GM18870 (cell line): ENCODE measurements at regions not wholly inside any gene's neighbourhood (a gene's known extent, or its start where the extent isn't known, plus 50 kb on each side); places are given as distances from the start of the nearest gene placed in this dataset.
"Not testable (repeated sequence)": the region's sequence is repeated elsewhere in the genome, so short reads cannot be mapped to it uniquely, and the experiment has no call there.

Experiments used
- ATAC-seq: cut with Tn5 transposase; IDR thresholded peaks from one replicate; pipeline ENCODE4 v1.9.1; 2021; ENCODE audit warnings: moderate library complexity; ENCODE audit not compliant: unreplicated experiment

DNA sequence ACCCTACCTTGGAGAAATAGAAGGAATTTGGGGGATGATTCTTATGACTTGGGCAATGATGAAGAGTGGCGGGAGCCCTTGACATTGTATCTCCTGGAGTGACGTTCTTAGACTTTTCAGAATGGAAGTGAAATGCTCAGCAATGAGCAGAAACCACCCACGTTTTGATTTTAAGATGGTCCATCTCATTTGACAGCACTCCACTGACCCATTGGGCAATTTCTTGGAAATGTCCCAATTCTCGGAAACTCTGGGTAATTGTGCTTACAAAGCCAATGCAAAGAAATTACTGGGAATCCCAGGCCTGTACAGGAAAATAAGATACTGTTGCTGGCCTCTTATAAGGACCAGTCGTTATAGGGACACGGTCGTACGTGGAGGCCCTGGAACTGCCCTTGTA, 170.0 kb upstream of the COPS8 start:
- ATAC-seq: no peak

DNA sequence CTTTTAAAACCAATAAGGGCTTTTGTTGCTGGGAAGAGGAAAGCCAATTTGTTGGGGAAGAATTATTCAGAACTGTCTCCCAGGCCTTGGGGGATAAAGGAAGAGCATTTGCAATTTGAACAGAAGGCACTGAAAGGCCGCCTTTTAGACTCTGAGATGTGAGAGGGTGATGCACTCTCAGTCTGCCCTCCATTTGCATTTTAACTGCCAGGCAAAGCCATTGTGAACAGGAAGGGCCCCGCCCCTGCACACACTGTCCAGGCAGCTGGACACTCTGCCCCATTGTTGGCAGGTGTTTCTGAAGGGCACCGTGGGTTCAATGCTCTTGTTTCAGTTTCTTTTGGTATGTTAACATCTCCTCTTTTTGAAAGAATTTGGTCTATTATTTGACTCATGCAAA, 169.5 kb upstream of the COPS8 start:
- no peak for ATAC-seq

DNA sequence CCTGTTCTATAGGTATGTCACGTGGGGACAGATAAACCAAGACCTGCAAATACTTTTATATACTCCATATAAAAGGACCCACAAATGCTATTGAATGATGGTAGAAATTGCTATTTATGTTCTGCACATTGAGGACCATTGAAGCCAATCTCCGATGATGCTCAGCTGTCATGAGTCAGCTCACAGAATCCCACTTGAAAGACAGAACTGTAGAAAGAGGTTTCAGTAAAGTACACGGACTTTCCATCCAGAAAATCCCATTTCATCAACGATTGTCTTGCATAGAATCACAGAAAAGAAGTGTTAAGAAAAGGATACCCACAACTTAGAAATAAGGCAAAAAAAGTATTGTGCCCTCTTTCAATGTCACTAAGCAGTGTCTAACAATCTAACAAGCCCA, 169.0 kb upstream of the COPS8 start:
- no peak for ATAC-seq

DNA sequence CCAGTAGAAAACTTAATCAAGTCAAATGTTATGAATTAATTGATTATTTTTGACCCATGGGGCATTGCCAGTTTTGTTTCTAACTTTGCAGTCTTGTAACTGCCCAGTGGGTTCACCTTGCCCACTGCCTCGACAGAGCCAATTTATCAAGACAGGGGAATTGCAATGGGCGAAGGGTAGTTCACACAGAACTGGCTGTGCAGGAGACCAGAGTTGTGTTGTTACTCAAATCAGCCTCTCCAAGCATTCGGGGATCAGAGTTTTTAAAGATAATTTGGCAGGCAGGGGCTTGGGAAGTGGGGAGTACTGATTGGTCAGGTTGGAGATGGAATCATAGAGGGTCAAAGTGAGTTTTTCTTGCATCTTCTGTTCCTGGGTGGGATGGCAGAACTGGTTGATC, 168.5 kb upstream of the COPS8 start:
- no peak for ATAC-seq

DNA sequence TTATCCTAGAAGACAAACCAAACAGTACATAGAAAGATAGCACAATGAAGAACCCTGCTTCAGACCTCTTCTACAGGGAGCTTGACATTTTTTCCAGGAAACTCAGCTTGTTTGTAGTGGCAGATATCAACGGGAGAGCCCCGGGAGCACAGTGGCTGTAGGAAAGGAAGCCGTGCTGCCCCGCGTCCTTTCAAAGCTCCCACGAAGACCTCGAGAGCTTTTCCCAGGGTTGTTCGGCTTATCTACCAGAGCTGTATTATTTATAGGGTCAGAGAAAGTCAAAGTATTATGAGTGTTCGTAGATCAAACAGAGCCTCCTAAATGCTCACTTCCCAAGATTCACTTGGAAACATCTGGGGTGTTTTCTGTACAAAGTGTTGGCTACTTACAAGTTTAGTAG, 167.1 kb upstream of the COPS8 start:
- ATAC-seq: no peak

DNA sequence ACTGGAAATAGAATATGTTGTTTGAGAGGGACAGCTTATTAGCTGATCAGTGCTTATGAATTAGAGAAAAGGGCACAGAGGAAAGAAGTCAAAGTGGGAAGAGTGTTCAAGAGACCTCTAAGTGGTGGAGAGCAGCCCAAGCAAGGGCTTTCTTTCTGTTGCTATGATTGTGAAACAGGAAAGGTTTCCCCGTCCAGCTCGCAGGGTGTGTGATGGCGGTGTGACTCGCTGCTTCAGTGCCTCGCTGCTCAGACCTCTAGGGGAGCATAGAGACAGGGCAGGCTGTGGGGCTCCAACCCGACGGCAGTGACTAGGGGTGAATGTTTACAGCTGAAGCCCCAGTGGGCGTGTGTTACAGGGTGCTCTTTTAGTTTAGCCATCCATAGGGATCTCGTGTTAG, 166.5 kb upstream of the COPS8 start:
- no peak for ATAC-seq

DNA sequence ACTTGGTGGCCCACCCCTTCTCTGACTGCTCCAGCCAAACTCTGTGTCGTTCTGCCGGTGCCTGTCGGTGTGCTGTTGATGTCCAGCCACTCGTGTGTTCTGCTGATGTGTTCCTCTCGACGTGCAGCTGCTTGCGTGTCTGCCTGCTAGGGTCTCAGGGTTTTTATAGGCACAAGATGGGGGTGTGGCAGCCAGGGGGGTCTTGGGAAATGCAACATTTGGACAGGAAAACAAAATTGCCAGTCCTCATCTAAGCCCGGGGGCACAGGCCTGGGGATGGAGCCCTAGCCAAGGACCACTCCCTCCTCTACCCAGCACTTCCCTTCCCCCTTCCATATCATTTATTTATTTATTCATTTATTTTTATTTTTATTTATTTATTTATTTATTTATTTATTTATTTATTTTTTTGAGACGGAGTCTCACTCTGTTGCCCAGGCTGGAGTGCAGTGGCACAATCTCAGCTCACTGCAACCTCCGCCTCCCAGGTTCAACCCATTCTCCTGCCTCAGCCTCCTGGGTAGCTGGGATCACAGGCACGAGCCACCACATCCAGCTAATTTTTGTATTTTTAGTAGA, 165.8 kb upstream of the COPS8 start:
- not testable (repeated sequence) for ATAC-seq

DNA sequence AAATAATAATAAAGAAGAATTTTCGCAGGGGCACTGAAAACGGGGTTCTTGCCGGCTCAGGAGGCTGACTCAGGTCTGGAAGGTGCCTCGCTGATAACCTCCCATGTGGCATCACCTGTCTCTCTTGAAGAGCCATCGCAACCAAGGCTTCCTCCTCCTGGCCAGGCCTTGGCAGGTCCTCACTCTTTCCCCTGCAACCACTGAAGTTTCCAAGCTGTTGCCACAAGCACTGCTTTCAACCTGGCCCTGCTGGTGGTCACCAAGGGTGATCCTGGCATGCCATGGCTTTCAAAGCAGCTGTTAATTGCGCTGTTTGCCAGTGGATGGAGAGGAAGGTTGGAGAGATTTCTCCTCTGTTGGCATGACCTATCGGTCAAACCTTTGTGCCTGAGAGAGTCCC, 163.6 kb upstream of the COPS8 start:
- no peak for ATAC-seq

DNA sequence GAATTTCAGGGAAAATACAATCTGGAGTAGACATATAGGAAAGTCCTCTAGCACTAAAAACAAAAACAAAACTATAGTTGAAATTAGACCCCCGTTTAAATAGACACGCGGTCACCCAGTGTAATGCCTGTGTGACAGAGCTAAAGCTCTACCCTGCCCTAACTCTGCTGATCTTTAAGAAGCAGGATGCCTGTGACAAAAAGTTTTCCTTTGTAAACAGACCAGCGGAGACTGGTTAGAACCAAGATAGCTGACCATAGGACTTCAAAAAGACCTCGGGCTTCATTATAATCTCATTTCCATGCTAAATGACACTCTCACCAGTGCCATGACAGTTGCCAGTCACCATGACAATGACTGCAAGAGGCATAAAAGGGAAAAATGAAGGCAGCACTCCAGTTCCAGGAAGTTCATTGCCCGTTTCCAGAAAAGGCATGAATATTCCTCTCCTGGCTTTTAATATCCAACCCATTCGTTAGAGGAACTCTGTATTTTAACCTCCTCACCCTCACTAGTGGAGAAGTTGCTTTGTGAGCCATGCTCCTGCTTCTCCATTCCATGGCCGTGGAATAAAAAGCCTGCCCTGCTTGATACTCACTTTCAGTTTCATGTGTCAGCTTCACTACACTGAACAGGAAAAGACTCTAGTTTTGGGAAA, 157.2 kb upstream of the COPS8 start:
- no peak for ATAC-seq

DNA sequence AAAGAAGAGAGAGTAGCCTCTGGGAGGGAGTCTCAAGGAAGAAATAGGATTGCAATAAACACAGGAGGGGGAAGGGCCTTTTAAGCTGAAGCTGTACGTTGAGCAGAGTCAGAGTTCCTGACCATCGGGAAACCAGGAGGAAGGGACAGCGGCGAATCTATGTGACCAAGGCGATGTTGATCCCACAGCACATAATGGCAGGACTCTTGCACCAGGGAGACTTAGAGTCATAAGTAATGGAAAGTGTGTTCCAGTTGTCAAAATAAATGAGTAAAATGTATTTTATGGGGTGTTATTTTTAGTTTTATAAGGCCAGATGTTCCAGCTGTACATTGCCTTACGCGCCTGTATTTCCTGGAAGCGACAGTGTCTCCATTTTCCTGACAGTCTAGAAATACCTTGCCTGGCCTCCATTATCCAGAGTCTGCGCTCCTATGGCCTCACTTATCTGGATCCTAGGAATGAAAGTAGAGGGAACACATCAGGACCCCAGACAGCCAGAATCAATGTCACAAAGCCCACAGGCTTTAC, 152.8 kb upstream of the COPS8 start:
- no peak for ATAC-seq

DNA sequence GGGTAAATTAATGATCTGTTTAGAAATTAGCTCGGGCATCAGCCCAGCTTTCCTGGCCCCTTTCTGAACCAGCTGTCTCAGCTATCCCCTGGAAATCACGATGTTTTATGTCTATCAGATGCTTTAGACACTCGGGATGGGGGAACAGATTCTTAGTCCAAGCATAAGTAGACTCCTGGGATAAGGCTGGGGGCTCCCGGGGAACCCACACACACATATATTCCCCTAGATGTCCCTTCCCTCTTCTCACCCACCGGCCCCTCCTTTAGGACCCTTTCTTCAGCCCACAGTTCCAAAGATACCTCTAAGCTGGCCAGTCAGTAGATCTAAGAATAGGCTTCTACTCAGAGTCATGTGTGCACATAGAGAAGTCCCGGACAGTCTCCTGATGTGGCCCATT, 151.5 kb upstream of the COPS8 start:
- ATAC-seq: no peak

DNA sequence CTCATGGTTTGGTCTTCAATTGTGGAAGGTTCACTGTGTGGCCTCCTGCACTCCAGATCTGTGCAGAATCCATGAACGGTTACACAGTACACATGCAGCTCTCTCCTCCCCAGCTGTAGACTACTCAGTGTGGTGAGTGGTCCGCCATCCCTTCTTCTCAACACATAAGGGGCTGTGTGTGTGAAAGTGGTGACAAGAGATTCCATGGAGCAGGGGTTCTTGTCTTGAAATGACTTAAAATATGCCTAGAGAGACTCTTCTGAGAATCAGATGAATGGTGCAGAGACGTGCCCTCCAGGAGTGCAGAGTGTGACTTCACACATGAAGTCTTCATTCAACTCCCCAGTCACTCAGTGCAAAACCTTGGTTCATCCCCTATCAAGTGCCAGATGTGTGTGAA, 151.0 kb upstream of the COPS8 start:
- no peak for ATAC-seq

DNA sequence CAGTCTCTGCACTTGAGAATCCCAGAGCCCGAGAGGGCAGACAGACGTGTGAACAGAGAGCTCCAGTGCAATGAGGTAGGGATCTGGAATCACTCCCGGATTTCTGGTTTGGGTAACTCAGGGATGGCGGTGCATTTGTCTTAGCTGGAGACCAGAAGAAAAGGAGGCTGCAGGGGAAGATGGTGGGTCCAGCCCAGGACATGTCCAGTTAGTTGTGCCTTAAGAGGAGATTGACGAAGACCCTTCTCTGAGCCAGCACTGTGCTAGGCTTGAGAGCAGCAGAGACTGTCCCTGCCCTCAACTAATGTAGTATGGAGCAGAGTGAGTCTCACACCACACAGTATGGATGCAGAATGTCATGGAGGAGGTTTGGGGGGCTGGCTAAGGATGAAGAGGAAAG, 150.6 kb upstream of the COPS8 start:
- ATAC-seq: no peak

DNA sequence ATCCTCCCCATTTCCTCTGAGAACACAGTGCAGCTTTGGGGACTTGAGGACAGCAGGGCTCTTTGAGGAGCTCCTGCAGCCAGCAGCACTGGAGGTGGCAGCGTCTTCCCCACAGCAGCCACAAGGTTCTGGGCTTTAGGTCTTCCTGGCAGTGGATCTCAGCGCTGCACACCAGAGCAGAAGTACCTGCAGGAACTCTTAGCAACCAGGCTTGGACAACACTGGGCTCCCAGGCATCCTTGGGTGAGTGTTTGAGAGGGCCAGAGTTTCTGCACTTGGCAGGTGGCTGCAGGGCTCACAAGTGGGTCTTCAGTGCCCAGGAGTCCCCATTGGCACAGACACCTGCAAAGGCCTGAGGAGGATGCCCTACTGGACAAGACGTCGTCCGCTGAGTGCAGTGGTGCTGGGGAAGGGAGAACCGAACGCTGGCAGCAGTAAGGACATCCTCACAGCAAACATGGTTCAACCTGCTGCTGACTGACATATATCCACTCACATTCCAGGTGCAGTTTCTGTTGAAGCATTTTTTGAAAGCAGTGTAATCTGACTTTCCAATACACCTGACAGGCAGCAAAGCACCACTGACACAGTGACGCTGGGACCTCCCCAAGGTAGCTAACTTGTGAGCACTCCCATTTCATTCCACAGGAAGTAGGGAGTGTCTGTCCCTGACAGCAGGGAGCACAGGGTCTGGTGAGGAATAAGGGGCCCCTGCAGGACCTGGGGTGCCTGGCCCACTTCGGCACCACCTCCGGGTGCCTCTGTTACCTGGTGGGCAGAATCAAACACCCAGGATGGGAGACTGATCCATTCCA, 149.9 kb upstream of the COPS8 start:
- no peak for ATAC-seq

DNA sequence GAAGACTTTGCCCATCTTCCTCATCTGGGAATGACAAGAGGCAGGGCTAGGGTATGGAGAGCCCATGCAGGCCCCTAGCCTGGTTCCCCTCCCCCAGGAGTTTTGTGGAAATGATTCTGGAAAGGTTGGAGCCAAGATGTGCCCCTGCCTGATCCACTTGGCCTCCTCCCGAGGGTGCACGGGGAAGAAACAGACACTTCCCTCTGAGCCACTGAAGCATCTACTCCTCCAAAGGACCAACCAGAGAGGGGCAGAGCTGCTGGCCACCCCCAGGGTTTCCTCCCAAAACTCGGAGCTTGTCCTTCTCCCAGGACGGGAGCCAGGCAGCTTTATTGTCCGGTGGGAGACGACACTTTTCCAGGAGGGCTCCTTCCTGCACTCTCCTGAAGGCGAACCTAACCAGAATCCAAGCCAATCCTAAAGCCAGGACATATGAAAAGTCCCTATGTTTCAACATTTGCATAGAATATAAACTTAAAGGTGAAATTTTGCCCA, 149.2 kb upstream of the COPS8 start:
- ATAC-seq: no peak

DNA sequence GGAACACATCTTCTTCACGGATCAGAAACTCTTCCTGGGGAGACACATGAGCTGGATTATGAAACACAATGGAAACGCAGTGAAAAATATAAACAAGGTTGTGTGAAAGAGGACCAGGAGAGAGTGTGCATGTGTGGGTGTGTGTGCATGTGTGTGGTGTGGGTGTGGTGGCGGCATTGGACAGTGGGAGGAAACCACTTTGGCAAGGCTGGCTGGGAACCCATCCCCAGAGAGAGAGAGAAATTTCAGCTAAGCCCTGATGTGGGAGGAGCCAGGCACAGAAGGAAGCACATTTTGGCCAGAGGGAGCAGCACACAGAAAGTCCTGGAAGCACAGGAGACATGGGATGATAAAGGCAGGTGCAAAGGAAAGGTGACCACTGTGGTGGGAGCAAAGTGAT, 147.6 kb upstream of the COPS8 start:
- ATAC-seq: no peak

DNA sequence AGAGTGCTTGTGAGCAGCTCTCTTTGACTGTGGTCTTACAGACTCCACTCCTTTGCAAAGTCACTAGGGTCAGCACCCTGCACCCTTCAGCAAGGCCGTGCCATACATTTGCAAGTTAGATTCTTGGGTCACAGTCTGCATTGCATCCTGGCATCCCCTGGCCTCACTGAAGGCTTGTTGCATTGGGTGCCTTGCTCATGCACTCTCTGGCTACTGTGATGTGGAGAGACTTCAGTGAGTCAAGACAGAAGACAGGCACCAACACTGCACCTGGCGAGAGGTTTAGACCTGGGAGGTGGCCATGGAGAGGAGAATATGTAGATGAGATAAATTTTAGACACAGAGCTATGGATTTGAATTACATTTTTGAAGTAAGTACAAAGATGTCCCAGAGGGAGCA, 146.4 kb upstream of the COPS8 start:
- no peak for ATAC-seq

DNA sequence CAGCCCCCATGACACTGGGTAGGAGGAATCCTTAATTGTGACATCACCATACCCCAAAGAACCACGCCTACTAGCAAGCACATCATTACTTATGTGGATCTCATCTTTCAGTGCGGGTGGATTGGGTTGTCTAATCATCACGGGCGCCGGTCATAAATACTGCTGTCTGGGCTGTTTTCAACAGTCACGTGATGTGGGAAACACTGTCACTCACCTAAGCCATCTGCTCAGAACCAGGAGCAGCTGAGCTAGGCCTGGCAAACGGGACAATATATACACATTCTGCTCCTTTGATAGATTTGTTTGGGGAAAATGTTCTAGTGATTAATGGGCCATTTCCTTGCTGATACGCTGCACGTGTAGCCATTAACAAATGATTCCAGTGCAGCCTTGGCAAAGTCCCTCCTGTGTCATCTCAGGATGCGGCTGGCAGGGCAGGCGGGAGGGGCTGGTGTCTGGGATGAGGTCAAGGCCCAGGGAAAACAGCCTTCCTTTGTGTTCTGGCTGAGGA, 145.9 kb upstream of the COPS8 start:
- ATAC-seq: no peak

DNA sequence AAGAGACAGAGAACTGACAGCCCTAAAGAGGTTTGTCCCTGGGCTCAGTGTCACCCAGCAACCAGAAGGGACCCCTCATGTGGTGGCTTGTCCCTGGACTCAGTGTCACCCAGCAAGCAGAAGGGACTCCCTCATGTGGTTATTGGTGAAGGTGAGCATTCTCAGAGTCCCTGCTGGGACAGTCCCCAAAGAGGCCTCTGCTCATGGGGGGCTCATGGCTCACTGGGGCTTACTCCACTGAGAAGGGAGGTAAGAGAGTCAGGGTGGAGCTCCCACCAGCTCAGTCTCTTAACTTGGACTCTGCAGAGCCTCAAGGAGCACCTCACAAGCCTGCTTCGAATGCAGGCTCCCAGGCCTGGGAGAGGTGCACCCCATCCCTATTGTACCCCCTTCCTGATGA, 145.2 kb upstream of the COPS8 start:
- ATAC-seq: no peak

DNA sequence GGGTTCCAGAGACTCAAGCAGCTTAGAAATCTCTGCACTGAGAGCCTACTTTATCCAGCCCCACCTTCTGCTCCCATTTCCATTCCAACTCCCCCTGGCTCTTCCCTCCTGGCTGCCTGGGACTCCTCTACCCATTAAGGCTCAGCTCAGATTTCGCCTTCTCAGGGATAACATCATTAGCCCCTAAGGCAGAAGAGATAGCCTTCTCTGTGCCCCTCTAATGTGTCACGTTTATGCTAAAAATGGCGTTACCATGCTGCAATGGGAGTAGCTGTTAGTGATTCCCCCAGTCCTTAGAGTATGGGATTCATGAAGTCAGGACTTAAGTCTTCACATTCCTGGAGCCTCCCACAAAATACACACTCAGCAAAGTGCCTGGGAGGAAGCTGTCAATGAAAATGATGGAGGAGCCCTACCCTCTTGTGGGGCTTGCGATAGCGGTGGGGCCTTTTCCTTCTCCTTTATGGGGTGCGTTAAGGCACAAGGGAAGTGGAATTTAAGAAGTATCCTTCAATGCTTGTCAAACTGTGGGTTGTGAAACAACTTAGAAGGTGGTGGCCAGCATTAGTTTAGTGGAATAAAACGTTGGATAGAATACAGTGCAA, 144.7 kb upstream of the COPS8 start:
- ATAC-seq: no peak

DNA sequence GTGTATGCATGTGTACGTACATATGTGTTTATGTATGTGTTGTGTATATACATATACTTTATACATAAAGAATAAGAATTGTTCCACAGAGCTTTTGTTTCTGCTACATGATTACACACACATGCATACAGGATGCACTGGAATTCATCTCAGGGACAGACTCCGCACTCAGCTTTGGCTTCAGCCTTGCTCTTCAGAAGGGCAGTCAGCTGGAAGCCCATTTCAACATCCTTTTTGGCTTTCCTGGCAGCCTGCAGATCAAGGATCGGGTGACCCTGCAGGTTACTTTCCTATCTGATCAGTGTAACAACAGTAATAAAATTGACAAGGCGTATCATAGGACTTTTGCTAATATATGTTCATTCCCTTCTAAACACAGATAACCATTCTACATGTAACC, 144.1 kb upstream of the COPS8 start:
- no peak for ATAC-seq
